ENCODE measurements at regions not wholly inside any gene's neighbourhood (a gene's known extent, or its start where the extent isn't known, plus 50 kb on each side); places are given as distances from the start of the nearest gene placed in this dataset.
"Not testable (repeated sequence)": the region's sequence is repeated elsewhere in the genome, so short reads cannot be mapped to it uniquely, and the experiment has no call there.

DNA sequence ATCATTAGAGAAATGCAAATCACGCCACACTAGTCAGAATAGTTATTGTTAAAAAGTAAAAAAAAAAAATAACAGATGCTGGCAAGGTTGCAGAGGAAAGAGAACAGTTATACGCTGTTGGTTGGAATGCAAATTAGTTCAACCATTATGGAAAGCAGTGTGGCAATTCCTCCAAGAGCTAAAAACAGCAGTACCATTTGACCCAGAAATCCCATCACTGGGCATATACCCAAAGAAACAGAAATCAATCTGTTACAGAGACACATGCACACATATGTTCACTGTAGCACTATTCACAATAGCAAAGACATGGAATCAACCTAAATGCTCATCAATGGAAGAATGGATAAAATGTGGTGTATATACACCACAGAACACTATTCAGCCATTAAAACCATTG is 388.7 kb upstream of the FMR1 start:
- H3K27me3 ChIP-seq (ENCODE audit: low read depth) = no peaks in the 10 kb centered on the region
- no peaks in the 10 kb centered on the region for H3K4me1 ChIP-seq
- H3K9me3 ChIP-seq (replicated peaks) = no peaks in the 10 kb centered on the region
- TF ChIP-seq, protein P1, sequence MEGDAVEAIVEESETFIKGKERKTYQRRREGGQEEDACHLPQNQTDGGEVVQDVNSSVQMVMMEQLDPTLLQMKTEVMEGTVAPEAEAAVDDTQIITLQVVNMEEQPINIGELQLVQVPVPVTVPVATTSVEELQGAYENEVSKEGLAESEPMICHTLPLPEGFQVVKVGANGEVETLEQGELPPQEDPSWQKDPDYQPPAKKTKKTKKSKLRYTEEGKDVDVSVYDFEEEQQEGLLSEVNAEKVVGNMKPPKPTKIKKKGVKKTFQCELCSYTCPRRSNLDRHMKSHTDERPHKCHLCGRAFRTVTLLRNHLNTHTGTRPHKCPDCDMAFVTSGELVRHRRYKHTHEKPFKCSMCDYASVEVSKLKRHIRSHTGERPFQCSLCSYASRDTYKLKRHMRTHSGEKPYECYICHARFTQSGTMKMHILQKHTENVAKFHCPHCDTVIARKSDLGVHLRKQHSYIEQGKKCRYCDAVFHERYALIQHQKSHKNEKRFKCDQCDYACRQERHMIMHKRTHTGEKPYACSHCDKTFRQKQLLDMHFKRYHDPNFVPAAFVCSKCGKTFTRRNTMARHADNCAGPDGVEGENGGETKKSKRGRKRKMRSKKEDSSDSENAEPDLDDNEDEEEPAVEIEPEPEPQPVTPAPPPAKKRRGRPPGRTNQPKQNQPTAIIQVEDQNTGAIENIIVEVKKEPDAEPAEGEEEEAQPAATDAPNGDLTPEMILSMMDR (IDR thresholded peaks at IDR 0.05; ENCODE audit: borderline replicate concordance) = no peak
- H3K4me3 ChIP-seq = no peak overlapping the region
- intact Hi-C loops (cut with micrococcal nuclease) = no loop called here
- H3K27ac ChIP-seq (replicated peaks) = no peak overlapping the region
- H3K36me3 ChIP-seq = no peaks in the 10 kb centered on the region
- DNase-seq = no peak

DNA sequence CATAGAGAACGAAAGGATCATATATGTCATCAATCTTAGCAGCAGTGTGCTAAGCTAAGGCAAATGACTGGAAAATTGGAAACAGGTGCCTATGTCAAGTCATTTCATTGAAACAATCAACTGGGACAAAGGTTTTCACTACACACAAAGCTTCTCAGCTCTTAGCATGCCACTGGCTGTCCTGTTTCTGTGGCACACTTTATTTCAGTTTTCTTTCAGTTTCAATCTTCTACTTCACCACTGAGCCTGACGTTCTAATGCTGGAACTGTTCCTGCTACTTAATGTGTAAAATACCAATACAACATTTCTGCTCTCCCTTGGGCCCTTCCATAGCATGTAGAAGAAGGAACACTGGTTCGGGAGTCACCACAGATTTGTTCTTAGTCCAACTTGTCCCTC is 378.3 kb upstream of the FMR1 start:
- no peak overlapping the region for H3K27ac ChIP-seq (replicated peaks)
- H3K27me3 ChIP-seq (ENCODE audit: low read depth) = no peaks in the 10 kb centered on the region
- H3K4me3 ChIP-seq = no peak overlapping the region
- no peaks in the 10 kb centered on the region for H3K4me1 ChIP-seq
- no peak for DNase-seq
- H3K36me3 ChIP-seq = no peaks in the 10 kb centered on the region
- intact Hi-C loops (cut with micrococcal nuclease) = no loop called here
- no peaks in the 10 kb centered on the region for H3K9me3 ChIP-seq (replicated peaks)
- TF ChIP-seq, protein P1 (IDR thresholded peaks at IDR 0.05; ENCODE audit: borderline replicate concordance) = no peak

DNA sequence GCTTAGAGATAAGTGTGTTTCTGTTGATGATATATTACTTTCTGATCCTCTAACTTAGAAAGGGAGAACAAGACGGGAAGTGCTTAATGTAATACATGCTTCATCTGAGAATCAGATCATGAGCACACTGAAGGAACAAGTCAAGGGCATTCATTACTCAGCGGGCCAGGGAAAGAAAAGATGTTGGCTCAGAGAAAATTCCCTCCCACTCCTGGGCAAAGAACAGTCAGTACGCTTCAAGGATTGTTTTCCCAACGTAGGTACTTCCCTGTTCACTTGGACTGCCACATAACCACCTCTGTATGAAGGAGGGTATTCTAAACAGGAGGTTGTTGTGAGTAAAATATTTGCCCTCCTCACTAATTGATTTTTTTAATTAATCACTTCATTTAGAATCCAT is 374.5 kb upstream of the FMR1 start:
- no peaks in the 10 kb centered on the region for H3K4me1 ChIP-seq
- no peak overlapping the region for H3K27ac ChIP-seq (replicated peaks)
- no peaks in the 10 kb centered on the region for H3K9me3 ChIP-seq (replicated peaks)
- H3K27me3 ChIP-seq (ENCODE audit: low read depth) = no peaks in the 10 kb centered on the region
- no peak for DNase-seq
- H3K4me3 ChIP-seq = no peak overlapping the region
- no peaks in the 10 kb centered on the region for H3K36me3 ChIP-seq
- TF ChIP-seq, protein P1 (IDR thresholded peaks at IDR 0.05; ENCODE audit: borderline replicate concordance) = no peak
- intact Hi-C loops (cut with micrococcal nuclease) = no loop called here

DNA sequence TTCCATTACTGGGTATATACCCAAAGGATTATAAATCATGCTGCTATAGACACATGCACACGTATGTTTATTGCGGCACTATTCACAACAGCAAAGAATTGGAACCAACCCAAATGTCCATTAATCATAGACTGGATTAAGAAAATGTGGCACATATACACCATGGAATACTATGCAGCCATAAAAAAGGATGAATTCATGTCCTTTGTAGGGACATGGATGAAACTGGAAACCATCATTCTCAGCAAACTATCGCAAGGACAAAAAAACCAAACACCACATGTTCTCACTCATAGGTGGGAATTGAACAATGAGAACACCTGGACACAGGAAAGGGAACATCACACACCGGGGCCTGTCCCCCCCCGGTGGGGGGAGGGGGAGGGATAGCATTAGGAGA is 363.7 kb upstream of the FMR1 start:
- H3K27ac ChIP-seq (replicated peaks); H3K27me3 ChIP-seq (ENCODE audit: low read depth); H3K36me3 ChIP-seq; intact Hi-C loops (cut with micrococcal nuclease); H3K9me3 ChIP-seq (replicated peaks); H3K4me1 ChIP-seq; H3K4me3 ChIP-seq; DNase-seq: not testable (repeated sequence)

DNA sequence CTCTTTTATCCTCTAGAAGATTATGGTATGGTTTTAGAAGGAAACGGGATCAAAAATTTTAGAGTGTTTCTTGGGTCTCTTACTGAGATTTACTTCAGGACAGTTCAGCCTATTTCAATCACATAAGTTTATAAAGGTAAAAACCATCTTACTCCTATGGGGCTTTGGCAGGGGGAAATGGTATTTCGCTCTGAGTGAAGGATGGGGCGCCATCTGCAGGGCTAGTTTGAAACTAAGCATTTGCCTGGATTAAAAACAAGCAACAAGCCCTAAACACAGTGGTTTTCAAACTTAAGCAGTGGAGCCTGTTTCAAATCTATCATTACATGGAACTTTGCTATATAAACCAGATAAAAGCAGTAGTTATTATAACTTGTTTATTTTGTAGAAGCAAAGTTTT is 361.5 kb upstream of the FMR1 start:
- Histone ChIP-seq H3K4me1 (no peaks in the 10 kb centered on the region), H3K36me3 (no peaks in the 10 kb centered on the region), H3K9me3 (replicated peaks) (no peaks in the 10 kb centered on the region), H3K27ac (replicated peaks) (no peak overlapping the region), H3K27me3 (ENCODE audit: low read depth) (no peaks in the 10 kb centered on the region), H3K4me3 (no peak overlapping the region)
- DNase-seq = no peak
- TF ChIP-seq, protein P1 (IDR thresholded peaks at IDR 0.05; ENCODE audit: borderline replicate concordance) = peak; percentile 31
- intact Hi-C loops (cut with micrococcal nuclease) = no loop called here

GRCh38 chrX:147559191-147559590 is 352.5 kb upstream of the FMR1 start:
- no peak overlapping the region for H3K27ac ChIP-seq (replicated peaks)
- no peaks in the 10 kb centered on the region for H3K9me3 ChIP-seq (replicated peaks)
- TF ChIP-seq, protein P1 (IDR thresholded peaks at IDR 0.05; ENCODE audit: borderline replicate concordance) = no peak
- intact Hi-C loops (cut with micrococcal nuclease) = no loop called here
- no peak for DNase-seq
- no peaks in the 10 kb centered on the region for H3K4me1 ChIP-seq
- no peak overlapping the region for H3K4me3 ChIP-seq
- no peaks in the 10 kb centered on the region for H3K36me3 ChIP-seq
- no peaks in the 10 kb centered on the region for H3K27me3 ChIP-seq (ENCODE audit: low read depth)

Measured in left ventricle myocardium inferior (tissue), 1 donor.